Activated T-cell treated with anti-CD3 and anti-CD28 coated beads for 1 hour (primary cell): ENCODE measurements at regions not wholly inside any gene's neighbourhood (a gene's known extent, or its start where the extent isn't known, plus 50 kb on each side); places are given as distances from the start of the nearest gene placed in this dataset.
"Not testable (repeated sequence)": the region's sequence is repeated elsewhere in the genome, so short reads cannot be mapped to it uniquely, and the experiment has no call there.

Experiments used
- DNase-seq: peaks from one replicate; pipeline ENCODE4 v3.0.0-alpha.2; 2020; ENCODE audit warnings: low read depth

GRCh38 chr6:144395014-144395413, 109.9 kb downstream of the UTRN start:
- no peak for DNase-seq

DNA sequence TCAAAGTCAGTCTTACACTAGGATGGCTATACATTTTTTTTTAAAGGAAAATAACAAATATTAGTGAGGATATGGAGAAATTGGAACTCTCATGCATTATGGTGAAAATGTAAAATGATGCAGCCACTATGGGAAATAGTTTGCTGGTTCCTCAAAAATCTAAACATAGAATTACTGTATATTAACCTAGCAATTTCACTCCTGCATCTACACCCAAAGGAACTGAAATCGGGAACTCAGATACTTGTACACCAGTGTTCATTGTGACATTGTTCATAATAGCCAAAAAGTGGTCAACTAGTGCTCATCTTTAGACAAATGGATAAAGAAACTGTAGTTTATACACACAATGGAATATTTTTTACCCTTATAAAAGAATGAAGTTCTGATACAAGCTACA, 110.7 kb downstream of the UTRN start:
- no peak for DNase-seq

GRCh38 chr6:144397141-144397540, 112.0 kb downstream of the UTRN start:
- DNase-seq, result no peak

- no peak for DNase-seq
Observed at GRCh38 chr6:144400321-144400720, 115.2 kb downstream of the UTRN start.

DNA sequence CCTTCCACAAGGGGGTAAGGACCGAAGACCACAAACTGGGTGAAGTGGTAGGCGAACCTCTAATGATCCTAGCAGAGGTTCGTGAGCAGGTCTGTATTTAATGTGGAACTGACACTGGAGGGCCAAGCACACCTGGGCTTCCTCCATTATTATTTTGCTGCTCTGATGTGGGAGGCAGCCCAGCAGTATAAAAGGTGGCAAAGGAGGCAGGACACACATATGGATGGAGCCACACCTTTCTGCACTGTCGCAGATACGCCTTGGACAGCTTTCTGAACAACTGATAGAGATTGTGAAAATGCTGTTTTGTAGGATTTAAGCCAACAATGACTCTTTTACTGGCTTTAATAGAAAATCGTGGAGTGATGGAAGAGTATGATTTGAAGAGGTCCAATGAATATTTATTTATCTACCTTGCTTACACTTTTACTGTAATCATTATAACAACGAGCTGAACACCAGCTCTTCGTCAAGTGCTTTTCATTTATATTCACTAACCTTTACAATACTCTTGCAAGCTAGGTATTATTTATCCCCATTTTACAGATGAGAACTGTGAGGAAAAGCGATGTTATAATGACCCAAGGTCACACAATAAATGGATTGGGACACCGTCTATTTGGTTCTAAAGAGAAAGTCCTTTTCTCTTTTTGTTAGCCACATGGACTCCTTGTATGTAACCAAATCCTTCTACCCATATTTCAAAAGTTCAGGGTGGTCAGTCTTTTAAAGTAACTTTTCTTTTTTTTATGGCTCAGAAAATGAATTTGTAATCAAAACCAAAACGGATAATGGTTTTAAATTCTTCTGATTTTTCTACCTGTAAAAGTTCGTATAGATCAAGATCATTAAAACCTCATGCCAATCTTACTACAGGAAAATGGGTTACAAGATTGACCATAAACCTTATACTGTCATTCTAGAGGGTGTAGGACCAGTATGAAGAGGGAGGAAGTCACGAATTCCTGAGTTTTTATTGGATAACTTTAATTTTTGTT, 116.9 kb downstream of the UTRN start:
- no peak for DNase-seq

DNA sequence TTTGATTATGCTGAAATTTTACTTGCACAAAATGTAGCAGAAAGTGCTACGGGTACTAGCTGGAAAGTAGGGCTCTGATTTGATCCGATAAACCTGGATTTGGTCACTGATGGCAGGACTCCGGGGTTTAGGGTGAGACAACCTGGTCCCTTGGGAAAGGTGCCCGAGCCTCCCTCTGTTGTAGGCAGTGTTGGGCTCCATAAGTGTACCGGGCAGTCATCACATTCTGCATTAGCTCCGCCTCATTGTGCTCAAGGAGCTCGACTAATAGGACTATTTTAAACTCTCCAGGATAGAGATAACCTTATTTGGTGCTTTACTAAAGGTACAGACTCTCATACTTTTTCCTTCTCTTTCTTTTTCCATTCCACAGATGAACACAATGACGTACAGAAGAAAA, 117.6 kb downstream of the UTRN start:
- no peak for DNase-seq

DNA sequence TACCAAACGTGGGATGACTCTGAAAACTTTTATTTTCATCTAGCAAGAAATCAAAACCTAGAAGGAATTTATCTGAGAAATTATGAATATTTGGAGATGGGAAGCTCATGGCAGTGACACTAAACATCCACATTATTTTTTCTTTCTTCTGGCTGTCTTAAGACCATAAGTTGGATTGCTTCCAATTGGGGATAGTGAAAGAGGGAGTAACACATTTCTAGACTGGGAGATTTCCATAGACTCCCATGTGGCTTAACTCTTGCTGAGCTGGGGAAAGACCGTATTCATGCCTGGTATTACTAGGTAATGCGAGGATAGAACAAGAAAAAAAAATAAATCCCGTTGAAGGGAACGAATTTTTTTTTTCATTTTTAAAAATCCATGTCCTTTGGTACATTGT, 120.0 kb downstream of the UTRN start:
- no peak for DNase-seq

DNA sequence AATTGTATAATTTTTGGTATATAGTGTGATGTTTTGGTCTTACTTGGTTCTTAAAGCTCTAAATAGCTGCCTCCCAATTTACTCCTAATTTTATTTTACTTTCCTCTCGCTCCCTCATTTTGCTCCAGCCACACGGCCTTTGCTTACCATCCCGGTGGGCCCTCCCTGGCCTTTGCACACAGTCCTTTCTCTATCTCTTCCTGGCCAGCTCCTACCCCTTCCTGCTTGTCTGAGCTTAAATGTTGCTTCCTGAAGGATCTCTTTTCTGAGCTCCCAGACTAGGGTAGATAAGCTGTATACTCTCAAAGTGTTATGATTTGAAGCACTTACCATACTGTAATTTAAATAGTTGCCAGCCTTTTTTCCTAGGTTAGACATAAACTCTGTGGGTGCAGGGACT, 121.7 kb downstream of the UTRN start:
- DNase-seq, result no peak

- no peak for DNase-seq
Observed at GRCh38 chr6:144408161-144408560, 123.0 kb downstream of the UTRN start.

DNA sequence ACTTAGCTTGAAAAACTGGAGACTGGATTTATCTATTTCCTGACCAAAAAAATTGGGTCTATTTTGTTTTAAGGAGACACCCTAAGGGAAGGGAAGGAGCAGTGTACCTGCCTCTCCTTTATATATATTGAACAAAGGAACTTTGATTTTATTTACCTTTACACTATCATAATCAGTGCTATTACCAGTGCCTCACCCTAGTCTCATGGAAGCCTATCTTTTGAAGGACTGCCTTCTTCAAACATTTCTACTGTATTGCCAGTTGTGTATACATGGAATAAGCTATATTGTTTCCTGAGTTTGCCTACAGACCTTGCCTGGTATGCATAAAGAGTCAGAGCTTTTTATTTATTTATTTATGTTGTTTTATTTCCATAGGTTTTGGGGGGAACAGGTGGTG, 124.9 kb downstream of the UTRN start:
- DNase-seq, result no peak

DNA sequence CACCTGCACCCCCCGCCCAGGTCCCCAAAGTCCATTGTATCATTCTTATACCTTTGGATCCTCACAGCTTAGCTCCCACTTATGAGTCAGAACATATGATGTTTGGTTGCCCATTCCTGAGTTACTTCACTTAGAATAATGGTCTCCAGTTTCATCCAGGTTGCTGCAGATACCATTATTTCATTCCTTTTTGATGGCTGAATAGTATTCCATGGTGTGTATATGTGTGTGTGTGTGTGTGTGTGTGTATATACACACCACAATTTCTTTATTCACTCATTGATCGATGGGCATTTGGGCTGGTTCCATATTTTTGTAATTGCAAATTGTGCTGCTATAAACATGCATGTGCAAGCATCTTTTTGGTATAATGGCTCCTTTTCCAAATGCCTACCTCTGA, 125.4 kb downstream of the UTRN start:
- DNase-seq, result not testable (repeated sequence)

- no peak for DNase-seq
Observed at GRCh38 chr6:144411531-144412165, 126.5 kb downstream of the UTRN start.

DNA sequence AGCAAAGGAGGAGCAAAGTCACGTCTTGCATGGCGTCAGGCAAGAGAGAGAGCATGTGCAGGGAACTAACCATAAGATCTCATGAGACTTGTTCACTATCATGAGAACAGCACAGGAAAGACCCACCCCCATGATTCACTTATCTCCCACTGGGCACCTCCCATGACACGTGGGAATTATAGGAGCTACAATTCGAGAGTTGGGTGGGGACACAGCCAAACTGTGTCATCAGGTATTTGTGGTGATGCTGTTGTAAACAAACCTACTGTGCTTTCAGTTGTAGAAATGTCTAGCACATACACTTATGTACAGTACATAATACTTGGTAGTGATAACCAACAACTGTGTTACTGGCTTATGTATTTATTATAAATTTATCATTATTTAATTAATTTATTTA, 128.3 kb downstream of the UTRN start:
- no peak for DNase-seq

DNA sequence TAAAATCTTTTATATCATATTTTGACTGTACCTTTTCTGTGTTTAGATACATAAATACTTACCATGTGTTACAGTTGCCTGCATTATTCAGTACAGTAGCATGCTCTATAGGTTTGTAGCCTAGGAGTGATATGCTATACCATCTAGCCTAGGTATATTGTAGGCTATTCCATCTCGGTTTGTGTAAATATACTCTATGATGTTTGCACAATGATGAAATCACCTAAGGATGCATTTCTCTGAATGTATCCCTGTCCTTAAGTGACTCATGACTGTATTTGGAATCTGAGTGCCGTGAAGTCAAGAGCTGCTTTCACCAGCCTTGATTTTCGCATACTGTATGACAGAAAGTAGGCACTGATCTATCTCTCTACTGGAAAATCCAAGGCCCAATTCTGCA, 129.9 kb downstream of the UTRN start:
- no peak for DNase-seq

- no peak for DNase-seq
Observed at GRCh38 chr6:144415835-144416237, 130.7 kb downstream of the UTRN start.

GRCh38 chr6:144416244-144416643, 131.1 kb downstream of the UTRN start:
- no peak for DNase-seq

GRCh38 chr6:144416773-144417172, 131.6 kb downstream of the UTRN start:
- no peak for DNase-seq

GRCh38 chr6:144417681-144418080, 132.5 kb downstream of the UTRN start:
- DNase-seq, result no peak

DNA sequence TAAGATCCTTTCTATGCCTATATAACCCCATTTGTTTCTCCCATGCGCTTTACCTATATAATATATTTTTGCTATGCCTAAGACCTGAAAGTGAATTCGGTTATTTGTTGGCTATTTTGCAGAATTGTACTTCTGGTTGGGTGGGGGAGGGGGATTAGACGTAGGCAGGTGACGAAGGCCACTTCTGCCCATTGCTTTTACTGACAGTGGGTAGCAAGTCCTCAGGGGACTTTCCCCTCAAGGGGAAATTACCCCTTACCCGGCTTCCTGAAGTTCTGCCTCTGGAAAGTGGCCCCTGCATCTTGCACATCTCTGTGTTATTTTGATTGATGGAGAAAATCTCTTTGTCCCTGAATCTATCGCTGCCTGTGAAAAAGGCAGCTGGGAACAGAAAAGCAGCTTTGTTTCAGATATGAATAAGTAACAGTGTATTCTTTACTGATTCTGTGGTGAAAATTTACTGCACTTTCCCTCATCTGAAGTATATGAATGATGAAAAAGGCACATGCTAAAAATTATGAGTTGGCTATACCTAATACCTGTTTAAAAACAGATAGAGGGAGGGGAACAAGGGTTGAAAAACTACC, 133.9 kb downstream of the UTRN start:
- DNase-seq, result no peak

GRCh38 chr6:144423167-144423566, 138.0 kb downstream of the UTRN start:
- no peak for DNase-seq

- DNase-seq, result no peak
Observed at GRCh38 chr6:144429753-144430152, 144.6 kb downstream of the UTRN start.

- not testable (repeated sequence) for DNase-seq
Observed at GRCh38 chr6:144433446-144433845, 148.3 kb downstream of the UTRN start.
